Lower lobe of right lung (tissue), 2 donors: ENCODE measurements at regions not wholly inside any gene's neighbourhood (a gene's known extent, or its start where the extent isn't known, plus 50 kb on each side); places are given as distances from the start of the nearest gene placed in this dataset.

Source experiments
- ATAC-seq, 2 donors: fragments of 200-7000 bp; cut with Tn5 transposase; one replicate each; pipeline ENCODE4 v1.9.1; 2020 to 2022; ENCODE audit warnings: mild to moderate bottlenecking in 2 of 2, moderate library complexity in 2 of 2
- DNase-seq: peaks from one replicate; pipeline ENCODE4 v3.0.0-alpha.2; 2020
- H3K27ac ChIP-seq: fragments of 200-600 bp; one replicate; pipeline ENCODE4 v1.8.0; 2022
- H3K27me3 ChIP-seq: fragments of 200-600 bp; one replicate; pipeline ENCODE4 v1.8.0; 2022; ENCODE audit warnings: low read depth
- H3K36me3 ChIP-seq: fragments of 200-600 bp; one replicate; pipeline ENCODE4 v1.8.0; 2022; ENCODE audit warnings: mild to moderate bottlenecking
- H3K4me1 ChIP-seq: fragments of 200-600 bp; one replicate; pipeline ENCODE4 v1.8.0; 2022
- H3K4me3 ChIP-seq: fragments of 200-600 bp; one replicate; pipeline ENCODE4 v1.8.0; 2022; ENCODE audit warnings: mild to moderate bottlenecking
- H3K9me3 ChIP-seq: fragments of 200-600 bp; one replicate; pipeline ENCODE4 v1.8.0; 2022
- CTCF ChIP-seq: fragments of 200-600 bp; IDR thresholded peaks from one replicate; pipeline ENCODE4 v1.8.0; 2022; ENCODE audit warnings: antibody characterized with exemption, mild to moderate bottlenecking
- intact Hi-C: fragments of 100-400 bp; cut with DNase I; formaldehyde crosslinking; loops from one replicate; pipeline ENCODE4 v1.11.0; 2022
- donor health status: DM: no; HTN: yes; CAD: no; lungs with severe emphysema.

- H3K27ac ChIP-seq = no peak overlapping the region
- intact Hi-C loops = no loop called here
- no peaks in the 10 kb centered on the region for H3K36me3 ChIP-seq
- TF ChIP-seq CTCF = no peak
- no peaks in the 10 kb centered on the region for H3K9me3 ChIP-seq
- no peak for ATAC-seq
- no peak overlapping the region for H3K4me3 ChIP-seq
- no peaks in the 10 kb centered on the region for H3K27me3 ChIP-seq
- H3K4me1 ChIP-seq = no peaks in the 10 kb centered on the region
- DNase-seq = no peak
Observed at GRCh38 chr10:36018996-36019395, 376.9 kb upstream of the FZD8 start.

GRCh38 chr10:36017137-36017536 is 375.0 kb upstream of the FZD8 start:
- H3K9me3 ChIP-seq = no peaks in the 10 kb centered on the region
- intact Hi-C loops = no loop called here
- no peak overlapping the region for H3K27ac ChIP-seq
- H3K36me3 ChIP-seq = no peaks in the 10 kb centered on the region
- no peak for DNase-seq
- ATAC-seq = no peak
- H3K27me3 ChIP-seq = no peaks in the 10 kb centered on the region
- H3K4me1 ChIP-seq = no peaks in the 10 kb centered on the region
- no peak overlapping the region for H3K4me3 ChIP-seq
- TF ChIP-seq CTCF = no peak

- DNase-seq = no peak
- H3K4me3 ChIP-seq = no peak overlapping the region
- no peak for ATAC-seq
- H3K36me3 ChIP-seq = no peaks in the 10 kb centered on the region
- no peaks in the 10 kb centered on the region for H3K4me1 ChIP-seq
- H3K27ac ChIP-seq = no peak overlapping the region
- no peaks in the 10 kb centered on the region for H3K9me3 ChIP-seq
- no peak for TF ChIP-seq CTCF
- intact Hi-C loops = no loop called here
- H3K27me3 ChIP-seq = no peaks in the 10 kb centered on the region
Observed at GRCh38 chr10:36007369-36007768, 365.3 kb upstream of the FZD8 start.

- no peak for DNase-seq
- peak in 1 of 2 donors; percentile 11 for ATAC-seq
- H3K4me3 ChIP-seq = no peak overlapping the region
- no peaks in the 10 kb centered on the region for H3K9me3 ChIP-seq
- intact Hi-C loops = no loop called here
- H3K36me3 ChIP-seq = no peaks in the 10 kb centered on the region
- no peaks in the 10 kb centered on the region for H3K27me3 ChIP-seq
- no peaks in the 10 kb centered on the region for H3K4me1 ChIP-seq
- no peak for TF ChIP-seq CTCF
- H3K27ac ChIP-seq = no peak overlapping the region
Observed at GRCh38 chr10:36003688-36004087, 361.6 kb upstream of the FZD8 start.

GRCh38 chr10:36003031-36003600 is 361.0 kb upstream of the FZD8 start:
- no peaks in the 10 kb centered on the region for H3K9me3 ChIP-seq
- ATAC-seq (peak in 1 of 2 donors; percentile 32), DNase-seq (no peak)
- H3K4me3 ChIP-seq = no peak overlapping the region
- no peak overlapping the region for H3K27ac ChIP-seq
- TF ChIP-seq CTCF = no peak
- H3K27me3 ChIP-seq = no peaks in the 10 kb centered on the region
- H3K36me3 ChIP-seq = no peaks in the 10 kb centered on the region
- intact Hi-C loops = no loop called here
- no peaks in the 10 kb centered on the region for H3K4me1 ChIP-seq

- Histone ChIP-seq H3K36me3 (no peaks in the 10 kb centered on the region), H3K4me3 (no peak overlapping the region), H3K9me3 (no peaks in the 10 kb centered on the region), H3K27me3 (no peaks in the 10 kb centered on the region), H3K4me1 (no peaks in the 10 kb centered on the region), H3K27ac (no peak overlapping the region)
- ATAC-seq = no peak
- no peak for DNase-seq
- intact Hi-C loops = no loop called here
- TF ChIP-seq CTCF = no peak
Observed at GRCh38 chr10:36002445-36002844, 360.3 kb upstream of the FZD8 start.
